NT2/D1 (cell line): ENCODE measurements at regions not wholly inside any gene's neighbourhood (a gene's known extent, or its start where the extent isn't known, plus 50 kb on each side); places are given as distances from the start of the nearest gene placed in this dataset.

ENCODE experiments used
- DNase-seq: peaks from one replicate; pipeline ENCODE4 v3.0.0-alpha.2; 2011; ENCODE audit warnings: low read depth, low spot score
- H3K27me3 ChIP-seq: 2 replicates; pipeline ENCODE4 v1.6.0; 2011; ENCODE audit warnings: mild to moderate bottlenecking; ENCODE audit not compliant: insufficient read length, insufficient read depth
- H3K36me3 ChIP-seq: 2 replicates; pipeline ENCODE4 v1.6.1; 2011; ENCODE audit warnings: mild to moderate bottlenecking, low read length, mixed read lengths; ENCODE audit not compliant: insufficient read depth, insufficient read length
- H3K4me1 ChIP-seq: 2 replicates; pipeline ENCODE4 v1.5.1; 2011; ENCODE audit not compliant: insufficient read depth, insufficient read length
- H3K4me3 ChIP-seq: 2 replicates; pipeline ENCODE4 v1.5.1; 2011; ENCODE audit warnings: low read depth; ENCODE audit not compliant: insufficient read length
- H3K9ac ChIP-seq: 2 replicates; pipeline ENCODE4 v1.6.0; 2011; ENCODE audit warnings: low read depth; ENCODE audit not compliant: insufficient read length
- H3K9me3 ChIP-seq: 2 replicates; pipeline ENCODE4 v1.5.1; 2011; ENCODE audit warnings: mild to moderate bottlenecking, low read length; ENCODE audit not compliant: insufficient read depth
- SUZ12 ChIP-seq: IDR thresholded peaks from 2 replicates; pipeline ENCODE4 v1.6.1; 2011; ENCODE audit not compliant: insufficient read length, insufficient read depth; ENCODE audit errors: extremely low read depth
- YY1 ChIP-seq: IDR thresholded peaks from 2 replicates; pipeline ENCODE4 v1.6.1; 2011; ENCODE audit not compliant: insufficient read length, insufficient read depth
- ZNF274 ChIP-seq: IDR thresholded peaks from 2 replicates; pipeline ENCODE4 v1.6.1; 2011; ENCODE audit warnings: mild to moderate bottlenecking, low read depth, low read length

DNA sequence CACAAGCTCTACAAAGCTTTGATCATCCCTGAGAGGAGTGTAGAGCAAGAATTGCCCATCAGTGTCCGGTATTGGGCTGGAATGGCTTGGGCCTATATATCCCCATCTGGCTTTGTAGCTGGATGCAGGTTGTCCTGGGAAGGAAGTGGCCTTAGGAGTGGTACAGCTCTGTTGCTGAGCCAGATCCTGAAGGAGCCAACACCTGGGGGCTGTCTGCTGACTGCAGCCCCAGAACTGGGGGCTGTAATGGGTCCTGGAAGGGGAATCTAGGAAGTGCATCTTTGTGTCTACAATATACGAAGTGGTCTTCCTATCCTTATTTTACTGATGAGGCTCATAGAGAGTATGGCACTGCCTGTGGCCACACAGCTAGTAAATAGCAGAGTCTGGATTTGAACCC is 145.9 kb downstream of the CDC5L start:
- no peak overlapping the region for H3K9ac ChIP-seq
- no peak overlapping the region for H3K4me3 ChIP-seq
- no peaks in the 10 kb centered on the region for H3K27me3 ChIP-seq
- H3K9me3 ChIP-seq = no peaks in the 10 kb centered on the region
- H3K4me1 ChIP-seq = peaks cover 13% of the 10 kb centered on the region
- DNase-seq = no peak
- H3K36me3 ChIP-seq = no peaks in the 10 kb centered on the region
- TF ChIP-seq YY1 (no peak), ZNF274 (no peak), SUZ12 (no peak)

- H3K4me3 ChIP-seq = no peak overlapping the region
- H3K9ac ChIP-seq = no peak overlapping the region
- no peaks in the 10 kb centered on the region for H3K9me3 ChIP-seq
- DNase-seq = no peak
- TF ChIP-seq YY1 (no peak), SUZ12 (no peak), ZNF274 (no peak)
- H3K36me3 ChIP-seq = no peaks in the 10 kb centered on the region
- H3K27me3 ChIP-seq = no peaks in the 10 kb centered on the region
- H3K4me1 ChIP-seq = peaks cover 13% of the 10 kb centered on the region
Measured at GRCh38 chr6:44534291-44534690, 146.8 kb downstream of the CDC5L start.

GRCh38 chr6:44535446-44535845 is 147.9 kb downstream of the CDC5L start:
- Histone ChIP-seq H3K4me1 (peaks cover 13% of the 10 kb centered on the region), H3K36me3 (no peaks in the 10 kb centered on the region), H3K9ac (no peak overlapping the region), H3K9me3 (no peaks in the 10 kb centered on the region), H3K4me3 (no peak overlapping the region), H3K27me3 (no peaks in the 10 kb centered on the region)
- no peak for DNase-seq
- no peak for TF ChIP-seq ZNF274
- TF ChIP-seq SUZ12 = no peak
- no peak for TF ChIP-seq YY1

DNA sequence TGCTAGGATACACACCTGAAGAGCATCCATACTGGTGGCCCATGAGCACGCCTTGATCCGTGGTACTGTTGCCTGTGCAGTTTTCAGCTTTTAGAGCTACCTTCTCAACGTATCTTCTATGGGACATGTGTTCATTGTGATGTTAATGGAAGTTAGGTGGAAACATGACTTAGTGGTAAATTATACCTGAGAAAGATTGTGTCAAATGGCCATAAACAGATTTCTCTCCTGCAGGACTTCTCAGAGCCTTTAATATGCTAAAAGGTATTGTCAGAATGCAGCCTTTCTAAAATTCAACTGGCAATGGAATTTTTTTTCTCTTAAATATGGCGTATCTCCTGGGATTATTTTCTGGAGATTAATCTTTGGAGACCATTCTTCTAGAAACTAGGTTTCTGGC is 148.5 kb downstream of the CDC5L start:
- Histone ChIP-seq H3K27me3 (no peaks in the 10 kb centered on the region), H3K9ac (no peak overlapping the region), H3K4me1 (peaks cover 9% of the 10 kb centered on the region), H3K9me3 (no peaks in the 10 kb centered on the region; the same call in 1 of the 2 replicates), H3K36me3 (no peaks in the 10 kb centered on the region), H3K4me3 (no peak overlapping the region)
- no peak for DNase-seq
- TF ChIP-seq SUZ12 (no peak), YY1 (no peak), ZNF274 (no peak)

GRCh38 chr6:44537306-44538049 is 150.0 kb downstream of the CDC5L start:
- Histone ChIP-seq H3K4me3 (no peak overlapping the region), H3K36me3 (no peaks in the 10 kb centered on the region), H3K9ac (no peak overlapping the region), H3K27me3 (no peaks in the 10 kb centered on the region), H3K9me3 (no peaks in the 10 kb centered on the region; the same call in 1 of the 2 replicates), H3K4me1 (peaks cover 11% of the 10 kb centered on the region)
- DNase-seq = no peak
- TF ChIP-seq SUZ12 (no peak), ZNF274 (no peak), YY1 (no peak)

- no peak overlapping the region for H3K4me3 ChIP-seq
- H3K4me1 ChIP-seq = peaks cover 8% of the 10 kb centered on the region
- no peaks in the 10 kb centered on the region for H3K36me3 ChIP-seq
- DNase-seq = no peak
- H3K27me3 ChIP-seq = no peaks in the 10 kb centered on the region
- no peak overlapping the region for H3K9ac ChIP-seq
- no peaks in the 10 kb centered on the region; the same call in 1 of the 2 replicates for H3K9me3 ChIP-seq
- no peak for TF ChIP-seq YY1
- TF ChIP-seq ZNF274 = no peak
- no peak for TF ChIP-seq SUZ12
Measured at GRCh38 chr6:44538131-44538806, 150.8 kb downstream of the CDC5L start.

- H3K36me3 ChIP-seq = no peaks in the 10 kb centered on the region
- H3K4me3 ChIP-seq = no peak overlapping the region
- no peak for DNase-seq
- H3K27me3 ChIP-seq = no peaks in the 10 kb centered on the region
- peaks cover 7% of the 10 kb centered on the region for H3K4me1 ChIP-seq
- H3K9ac ChIP-seq = no peak overlapping the region
- no peaks in the 10 kb centered on the region; the same call in 1 of the 2 replicates for H3K9me3 ChIP-seq
- TF ChIP-seq SUZ12 (no peak), ZNF274 (no peak), YY1 (no peak)
Measured at GRCh38 chr6:44538807-44539201, 151.3 kb downstream of the CDC5L start.
